Gastroesophageal sphincter (tissue), 4 donors: ENCODE measurements at regions not wholly inside any gene's neighbourhood (a gene's known extent, or its start where the extent isn't known, plus 50 kb on each side); places are given as distances from the start of the nearest gene placed in this dataset.

Experiments
- ATAC-seq: fragments of 150-250 bp; one replicate; pipeline ENCODE4 v1.9.1; 2016; ENCODE audit warnings: mild to moderate bottlenecking, moderate library complexity
- H3K27ac ChIP-seq, 4 donors: fragments of 200-600 bp; sonication (generic) in 3 of 4; 1 replicate in 3 of 4; 2 replicates in 1 of 4; pipeline ENCODE4 v1.5.1; 2016 to 2019
- H3K27me3 ChIP-seq: fragments of 200-600 bp; sonication (generic); one replicate; pipeline ENCODE4 v1.5.1; 2019
- H3K36me3 ChIP-seq, 2 donors: fragments of 200-600 bp; sonication (generic); one replicate each; pipeline ENCODE4 v1.5.1; 2019; ENCODE audit warnings: control low read depth in 1 of 2
- H3K4me1 ChIP-seq, 3 donors: fragments of 200-600 bp; sonication (generic); 1 replicate in 2 of 3; 2 replicates in 1 of 3; pipeline ENCODE4 v1.5.1; 2016 to 2019; ENCODE audit warnings: control low read depth in 2 of 3
- H3K4me3 ChIP-seq, 2 donors: fragments of 200-600 bp; sonication (generic); one replicate each; pipeline ENCODE4 v1.5.1; 2019; ENCODE audit warnings: mild to moderate bottlenecking in 1 of 2, moderate library complexity in 1 of 2
- H3K9me3 ChIP-seq, 3 donors: fragments of 200-600 bp; sonication (generic); one replicate each; pipeline ENCODE4 v1.5.1; 2017 to 2019; ENCODE audit warnings: control low read depth in 2 of 3
- CTCF ChIP-seq, 4 experiments: fragments of 200-600 bp in 2 of 4; fragments of 450-650 bp in 2 of 4; sonication (generic) in 1 of 4; IDR thresholded peaks; one replicate each; pipeline ENCODE4 v1.5.1; 2017 to 2019; ENCODE audit warnings: antibody characterized with exemption in 4 of 4, mild to moderate bottlenecking in 2 of 4, moderate library complexity in 2 of 4
- EP300 ChIP-seq: sonication (generic); formaldehyde crosslinking; IDR thresholded peaks from one replicate; pipeline ENCODE4 v1.6.1; 2017; ENCODE audit warnings: antibody characterized with exemption, mild to moderate bottlenecking
- POLR2A ChIP-seq, 2 donors: fragments of 450-650 bp; IDR thresholded peaks; one replicate each; pipeline ENCODE4 v1.6.1; 2017; ENCODE audit warnings: antibody characterized with exemption in 2 of 2, mild to moderate bottlenecking in 2 of 2, moderate library complexity in 1 of 2
- POLR2AphosphoS5 ChIP-seq: sonication (generic); formaldehyde crosslinking; IDR thresholded peaks from one replicate; pipeline ENCODE4 v1.6.1; 2017; ENCODE audit warnings: antibody characterized with exemption
- WGBS, 2 donors: methylation state at CpG; one replicate each; pipeline ENCODE4 v1.1.5; 2018; ENCODE audit warnings: low coverage in 1 of 2; 5-methylcytosine and 5-hydroxymethylcytosine counted together

- no peak for ATAC-seq
- Histone ChIP-seq H3K27ac (no peak overlapping the region), H3K9me3 (no peaks in the 10 kb centered on the region), H3K4me3 (no peak overlapping the region), H3K4me1 (peaks cover 0 to 29% (median 4%) of the 10 kb centered on the region in 3 donors), H3K36me3 (no peaks in the 10 kb centered on the region), H3K27me3 (no peaks in the 10 kb centered on the region)
- TF ChIP-seq POLR2A (IDR thresholded peaks at IDR 0.05) (no peak), POLR2AphosphoS5 (no peak)
- 87 to 96% methylated on average over 3 of the region's 24 CpGs for WGBS, 2 donors
These were observed 63.5 kb downstream of the C9orf50 start for GRCh38 chr9:129557192-129558036.

- no peaks in the 10 kb centered on the region for H3K27me3 ChIP-seq
- H3K4me1 ChIP-seq: peaks cover 0 to 21% (median under 1%) of the 10 kb centered on the region in 3 donors
- H3K4me3 ChIP-seq: no peak overlapping the region
- H3K36me3 ChIP-seq: no peaks in the 10 kb centered on the region
- TF ChIP-seq CTCF (IDR thresholded peaks at IDR 0.05): no peak
- TF ChIP-seq POLR2A (IDR thresholded peaks at IDR 0.05): no peak
- TF ChIP-seq EP300: no peak
- TF ChIP-seq POLR2AphosphoS5: no peak
- 89 to 94% methylated on average over 7 to 8 of the region's 12 CpGs for WGBS, 2 donors
- no peaks in the 10 kb centered on the region for H3K9me3 ChIP-seq
- ATAC-seq: no peak
- no peak overlapping the region for H3K27ac ChIP-seq
These were observed 64.3 kb downstream of the C9orf50 start for GRCh38 chr9:129556491-129557191.

GRCh38 chr9:129555512-129556215 is 65.2 kb downstream of the C9orf50 start:
- Histone ChIP-seq H3K27ac (no peak overlapping the region), H3K27me3 (no peaks in the 10 kb centered on the region), H3K9me3 (no peaks in the 10 kb centered on the region), H3K4me1 (peaks cover 0 to 21% (median 0%) of the 10 kb centered on the region in 3 donors), H3K4me3 (no peak overlapping the region), H3K36me3 (no peaks in the 10 kb centered on the region)
- ATAC-seq: no peak
- TF ChIP-seq POLR2A (IDR thresholded peaks at IDR 0.05) (no peak), POLR2AphosphoS5 (no peak), CTCF (IDR thresholded peaks at IDR 0.05) (no peak), EP300 (no peak)
- 57 to 74% methylated on average over 3 to 10 of the region's 14 CpGs for WGBS, 2 donors

GRCh38 chr9:129554649-129555048 is 66.3 kb downstream of the C9orf50 start:
- Histone ChIP-seq H3K27ac (no peak overlapping the region), H3K9me3 (no peaks in the 10 kb centered on the region), H3K27me3 (no peaks in the 10 kb centered on the region), H3K4me3 (no peak overlapping the region), H3K36me3 (no peaks in the 10 kb centered on the region), H3K4me1 (peaks cover 0 to 31% (median 3%) of the 10 kb centered on the region in 3 donors)
- TF ChIP-seq EP300 (no peak), CTCF (IDR thresholded peaks at IDR 0.05) (no peak), POLR2A (IDR thresholded peaks at IDR 0.05) (no peak), POLR2AphosphoS5 (no peak)
- 74 to 75% methylated on average over 1 to 3 of the region's 5 CpGs for WGBS, 2 donors
- ATAC-seq: no peak

- TF ChIP-seq CTCF (IDR thresholded peaks at IDR 0.05) (no peak), POLR2AphosphoS5 (no peak)
- no peak overlapping the region for H3K4me3 ChIP-seq
- H3K27me3 ChIP-seq: no peaks in the 10 kb centered on the region
- peaks cover 0 to 38% (median 7%) of the 10 kb centered on the region in 3 donors for H3K4me1 ChIP-seq
- WGBS, 2 donors: 70% methylated on average over 2 of the region's 5 CpGs; no CpG with 5 or more reads in 1 of the 2 donors
- no peaks in the 10 kb centered on the region for H3K36me3 ChIP-seq
- no peak overlapping the region for H3K27ac ChIP-seq
- ATAC-seq: no peak
- no peaks in the 10 kb centered on the region for H3K9me3 ChIP-seq
These were observed 67.6 kb downstream of the C9orf50 start for GRCh38 chr9:129553277-129553676.
